Nephron progenitor cell (in vitro differentiated cells): ENCODE measurements at regions not wholly inside any gene's neighbourhood (a gene's known extent, or its start where the extent isn't known, plus 50 kb on each side); places are given as distances from the start of the nearest gene placed in this dataset.

Experiments used
- DNase-seq: peaks from one replicate; pipeline ENCODE4 v3.0.0; 2021
- H3K27ac Mint-ChIP-seq: 2 replicates; pipeline ENCODE4 v1.8.0; 2021; ENCODE audit warnings: mild to moderate bottlenecking, moderate library complexity, mixed read lengths
- H3K27me3 Mint-ChIP-seq: 2 replicates; pipeline ENCODE4 v1.8.0; 2021; ENCODE audit warnings: mild to moderate bottlenecking, low read depth, mixed read lengths; ENCODE audit not compliant: poor library complexity
- H3K36me3 Mint-ChIP-seq: 2 replicates; pipeline ENCODE4 v1.8.0; 2021; ENCODE audit warnings: low read depth, mixed read lengths
- H3K4me1 Mint-ChIP-seq: 2 replicates; pipeline ENCODE4 v1.8.0; 2021; ENCODE audit warnings: mixed read lengths
- H3K4me3 Mint-ChIP-seq: 2 replicates; pipeline ENCODE4 v1.8.0; 2021; ENCODE audit warnings: mild to moderate bottlenecking, moderate library complexity, mixed read lengths
- H3K9me3 Mint-ChIP-seq: 2 replicates; pipeline ENCODE4 v1.8.0; 2021; ENCODE audit warnings: mild to moderate bottlenecking, moderate library complexity, mixed read lengths
- TF ChIP-seq, protein P1 (sequence below): fragments of 200-600 bp; sonication (generic); IDR thresholded peaks from 2 replicates; pipeline ENCODE4 v1.5.0; 2021; ENCODE audit warnings: antibody characterized with exemption

DNA sequence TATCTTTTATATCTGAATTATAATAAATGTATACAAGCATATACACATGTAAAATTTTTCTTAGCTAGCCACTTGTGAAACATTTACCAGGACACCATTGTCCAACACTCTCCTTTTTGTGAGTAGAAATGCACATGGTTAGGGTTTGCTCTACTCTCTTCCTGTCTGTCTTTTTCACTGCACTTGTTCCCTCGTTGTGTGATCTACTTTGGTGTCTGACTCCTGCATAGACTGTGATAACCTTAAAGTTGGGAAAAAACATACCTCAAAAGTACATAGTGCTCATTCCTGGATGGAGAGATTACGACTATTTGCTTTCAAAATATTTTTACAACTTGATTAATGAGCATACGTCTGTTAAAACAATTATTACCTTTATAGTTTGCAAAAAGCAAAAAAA, 294.1 kb upstream of the FLRT2 start:
- Mint-ChIP-seq H3K4me1 (peaks cover 30% of the 10 kb centered on the region), H3K4me3 (no peak overlapping the region), H3K36me3 (peaks cover 2% of the 10 kb centered on the region), H3K27ac (no peak overlapping the region), H3K27me3 (no peaks in the 10 kb centered on the region), H3K9me3 (peaks cover 14% of the 10 kb centered on the region)
- TF ChIP-seq, protein P1, sequence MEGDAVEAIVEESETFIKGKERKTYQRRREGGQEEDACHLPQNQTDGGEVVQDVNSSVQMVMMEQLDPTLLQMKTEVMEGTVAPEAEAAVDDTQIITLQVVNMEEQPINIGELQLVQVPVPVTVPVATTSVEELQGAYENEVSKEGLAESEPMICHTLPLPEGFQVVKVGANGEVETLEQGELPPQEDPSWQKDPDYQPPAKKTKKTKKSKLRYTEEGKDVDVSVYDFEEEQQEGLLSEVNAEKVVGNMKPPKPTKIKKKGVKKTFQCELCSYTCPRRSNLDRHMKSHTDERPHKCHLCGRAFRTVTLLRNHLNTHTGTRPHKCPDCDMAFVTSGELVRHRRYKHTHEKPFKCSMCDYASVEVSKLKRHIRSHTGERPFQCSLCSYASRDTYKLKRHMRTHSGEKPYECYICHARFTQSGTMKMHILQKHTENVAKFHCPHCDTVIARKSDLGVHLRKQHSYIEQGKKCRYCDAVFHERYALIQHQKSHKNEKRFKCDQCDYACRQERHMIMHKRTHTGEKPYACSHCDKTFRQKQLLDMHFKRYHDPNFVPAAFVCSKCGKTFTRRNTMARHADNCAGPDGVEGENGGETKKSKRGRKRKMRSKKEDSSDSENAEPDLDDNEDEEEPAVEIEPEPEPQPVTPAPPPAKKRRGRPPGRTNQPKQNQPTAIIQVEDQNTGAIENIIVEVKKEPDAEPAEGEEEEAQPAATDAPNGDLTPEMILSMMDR: no peak
- no peak for DNase-seq

DNA sequence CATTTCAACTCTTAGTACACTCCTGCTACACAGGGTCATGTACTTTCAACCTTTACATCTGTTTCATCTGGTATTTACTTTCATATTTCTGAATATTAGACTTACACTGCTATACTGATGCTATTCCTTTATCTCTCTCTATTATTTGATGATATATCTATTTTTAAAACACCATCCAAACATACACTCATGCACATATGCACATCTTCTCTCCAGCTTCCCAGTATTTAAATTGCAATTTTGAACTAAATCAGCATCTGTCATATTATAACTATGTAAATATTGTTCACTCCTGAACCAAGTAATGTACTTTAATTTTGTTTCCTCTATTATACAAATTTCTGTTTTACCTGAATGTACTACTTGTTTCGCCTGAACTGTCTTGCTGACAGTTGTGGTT, 293.6 kb upstream of the FLRT2 start:
- no peaks in the 10 kb centered on the region for H3K27me3 Mint-ChIP-seq
- peaks cover 35% of the 10 kb centered on the region for H3K4me1 Mint-ChIP-seq
- TF ChIP-seq, protein P1: no peak
- no peaks in the 10 kb centered on the region for H3K36me3 Mint-ChIP-seq
- H3K9me3 Mint-ChIP-seq: peaks cover 9% of the 10 kb centered on the region
- no peak for DNase-seq
- H3K4me3 Mint-ChIP-seq: no peak overlapping the region
- no peak overlapping the region for H3K27ac Mint-ChIP-seq

DNA sequence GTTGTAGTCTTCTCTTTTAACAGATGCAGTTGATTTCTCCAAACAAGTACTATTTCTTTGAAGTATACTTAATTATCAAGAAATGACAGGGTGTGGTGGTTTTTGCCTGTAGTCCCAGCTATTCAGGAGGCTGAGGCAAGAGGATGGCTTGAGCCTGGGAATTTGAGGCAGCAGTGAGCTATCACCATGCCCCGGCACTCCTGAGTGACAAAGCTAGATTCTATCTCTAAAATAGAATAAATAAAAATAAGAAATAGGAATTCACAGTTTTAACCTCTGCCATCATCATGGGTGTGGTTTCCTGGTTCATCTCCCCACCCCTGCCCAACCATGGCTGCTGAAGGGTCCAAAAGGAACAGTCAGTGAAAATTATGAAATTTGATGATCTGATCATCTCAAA, 290.2 kb upstream of the FLRT2 start:
- DNase-seq: no peak
- no peaks in the 10 kb centered on the region for H3K36me3 Mint-ChIP-seq
- TF ChIP-seq, protein P1: no peak
- no peak overlapping the region for H3K4me3 Mint-ChIP-seq
- peaks cover 3% of the 10 kb centered on the region for H3K27me3 Mint-ChIP-seq
- H3K9me3 Mint-ChIP-seq: no peaks in the 10 kb centered on the region
- peaks cover 27% of the 10 kb centered on the region for H3K4me1 Mint-ChIP-seq
- no peak overlapping the region for H3K27ac Mint-ChIP-seq

DNA sequence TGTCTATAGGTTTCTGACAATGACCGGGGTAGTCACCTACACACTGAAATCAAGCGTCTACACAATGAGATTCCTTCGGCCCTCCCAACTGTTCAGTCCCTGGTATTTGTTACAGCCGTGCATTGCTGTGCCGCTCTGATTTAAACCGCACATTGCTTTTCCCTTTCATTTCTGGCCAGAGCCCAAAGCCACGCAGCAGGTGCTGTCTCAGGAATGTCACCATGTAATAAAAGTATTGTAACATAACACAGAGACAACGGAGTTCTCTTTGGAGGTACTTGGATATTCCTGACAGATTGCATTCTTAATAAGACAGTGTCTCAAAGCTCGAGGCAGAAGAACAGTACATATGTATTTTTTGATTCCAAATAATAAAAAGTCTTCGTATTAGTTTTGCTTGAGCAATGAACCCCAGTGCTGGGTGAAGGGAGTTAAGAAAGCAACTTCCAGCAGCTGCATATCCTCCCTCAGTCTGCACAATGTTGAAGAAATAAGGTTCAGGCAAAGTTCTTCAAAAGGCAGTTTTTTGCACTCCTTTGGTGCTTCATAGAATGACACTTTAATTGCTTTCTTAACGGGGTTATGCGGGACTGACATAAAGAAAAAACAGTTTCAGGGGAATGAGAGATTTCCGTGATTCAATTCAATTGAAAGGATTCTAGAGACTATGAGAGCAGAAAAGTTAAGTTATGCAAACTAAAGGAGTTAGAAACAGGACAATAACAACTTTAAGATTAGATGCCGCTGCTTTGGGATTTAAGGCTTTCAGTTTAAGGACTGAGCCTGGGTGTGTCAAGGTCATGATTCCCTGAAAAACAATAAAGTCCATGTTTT, 288.7 kb upstream of the FLRT2 start:
- H3K27ac Mint-ChIP-seq: no peak overlapping the region
- H3K4me1 Mint-ChIP-seq: peaks cover 26% of the 10 kb centered on the region
- no peak for DNase-seq
- TF ChIP-seq, protein P1: no peak
- H3K27me3 Mint-ChIP-seq: peaks cover 7% of the 10 kb centered on the region
- H3K36me3 Mint-ChIP-seq: no peaks in the 10 kb centered on the region
- no peak overlapping the region for H3K4me3 Mint-ChIP-seq
- H3K9me3 Mint-ChIP-seq: no peaks in the 10 kb centered on the region

DNA sequence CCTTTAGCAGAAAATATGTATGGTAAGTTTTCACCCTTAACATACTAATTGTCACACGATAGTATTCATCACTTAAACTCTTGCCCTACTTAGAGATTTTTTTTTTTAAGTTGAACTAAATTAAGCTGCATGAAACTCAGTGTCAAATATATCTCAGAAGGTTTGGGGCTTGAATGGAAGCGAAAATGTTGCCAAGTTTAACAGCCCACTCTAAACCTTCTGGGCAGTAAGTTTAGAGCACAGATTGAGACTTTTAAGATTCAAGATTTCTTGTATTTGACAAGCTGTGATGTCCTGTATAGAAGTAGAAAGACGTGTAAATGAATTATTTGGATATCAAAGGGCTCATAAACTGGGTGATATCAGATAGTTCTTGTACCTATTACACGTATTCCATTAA, 287.3 kb upstream of the FLRT2 start:
- H3K4me3 Mint-ChIP-seq: no peak overlapping the region
- H3K9me3 Mint-ChIP-seq: no peaks in the 10 kb centered on the region
- no peaks in the 10 kb centered on the region for H3K36me3 Mint-ChIP-seq
- H3K4me1 Mint-ChIP-seq: peaks cover 35% of the 10 kb centered on the region
- peaks cover 7% of the 10 kb centered on the region for H3K27me3 Mint-ChIP-seq
- TF ChIP-seq, protein P1: no peak
- DNase-seq: no peak
- no peak overlapping the region for H3K27ac Mint-ChIP-seq

DNA sequence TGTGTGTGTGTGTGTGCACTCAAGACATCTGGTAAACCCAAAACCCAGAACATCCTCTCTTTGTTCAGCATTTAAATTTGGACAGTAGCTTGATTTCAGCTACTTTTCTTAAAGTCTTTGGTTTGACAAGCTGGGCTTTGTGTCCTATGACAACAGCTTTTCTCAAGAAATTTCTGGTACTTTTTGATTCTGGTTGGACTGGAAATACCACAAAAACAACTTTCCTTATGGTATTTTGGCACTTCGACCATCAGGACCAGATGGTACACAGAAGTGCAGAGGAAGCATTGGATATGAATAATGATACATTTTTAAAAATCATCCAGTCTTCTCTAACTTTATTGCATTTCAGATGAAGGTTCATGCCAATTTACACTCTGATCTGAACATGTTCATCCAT, 286.6 kb upstream of the FLRT2 start:
- no peaks in the 10 kb centered on the region for H3K36me3 Mint-ChIP-seq
- TF ChIP-seq, protein P1: no peak
- H3K4me3 Mint-ChIP-seq: no peak overlapping the region
- no peak overlapping the region for H3K27ac Mint-ChIP-seq
- H3K4me1 Mint-ChIP-seq: peaks cover 36% of the 10 kb centered on the region
- no peak for DNase-seq
- H3K9me3 Mint-ChIP-seq: no peaks in the 10 kb centered on the region
- peaks cover 7% of the 10 kb centered on the region for H3K27me3 Mint-ChIP-seq
